ENCODE measurements at regions not wholly inside any gene's neighbourhood (a gene's known extent, or its start where the extent isn't known, plus 50 kb on each side); places are given as distances from the start of the nearest gene placed in this dataset.

- Mint-ChIP-seq H3K27me3 (ENCODE audit: low read depth in 2 of 2) (no peaks in the 10 kb centered on the region), H3K27ac (no peak overlapping the region), H3K36me3 (no peaks in the 10 kb centered on the region), H3K9me3 (no peaks in the 10 kb centered on the region), H3K4me3 (no peak overlapping the region), H3K4me1 (no peaks in the 10 kb centered on the region)
- H3K9me3 ChIP-seq (ENCODE audit: control insufficient read depth, insufficient read depth, low read length): no peaks in the 10 kb centered on the region
- no peak overlapping the region for H3K4me3 ChIP-seq (ENCODE audit: low read length)
- no peak for DNase-seq
- no peak for ATAC-seq
- H3K27ac ChIP-seq (ENCODE audit: low read length): no peak overlapping the region
- no peaks in the 10 kb centered on the region for H3K27me3 ChIP-seq (ENCODE audit: control insufficient read depth, insufficient read depth, low read length)
- TF ChIP-seq CTCF (IDR thresholded peaks at IDR 0.05): no peak
- 76% methylated on average over 35 of the region's 35 CpGs for WGBS (ENCODE audit: insufficient coverage)
- intact Hi-C loops (cut with micrococcal nuclease): no loop called here
- H3K36me3 ChIP-seq (ENCODE audit: control insufficient read depth, insufficient read depth, low read length): no peaks in the 10 kb centered on the region
- H3K4me1 ChIP-seq (ENCODE audit: control insufficient read depth, insufficient read depth, low read length): no peaks in the 10 kb centered on the region
These were observed 210.5 kb downstream of the CTTN start for GRCh38 chr11:70608568-70609470.

DNA sequence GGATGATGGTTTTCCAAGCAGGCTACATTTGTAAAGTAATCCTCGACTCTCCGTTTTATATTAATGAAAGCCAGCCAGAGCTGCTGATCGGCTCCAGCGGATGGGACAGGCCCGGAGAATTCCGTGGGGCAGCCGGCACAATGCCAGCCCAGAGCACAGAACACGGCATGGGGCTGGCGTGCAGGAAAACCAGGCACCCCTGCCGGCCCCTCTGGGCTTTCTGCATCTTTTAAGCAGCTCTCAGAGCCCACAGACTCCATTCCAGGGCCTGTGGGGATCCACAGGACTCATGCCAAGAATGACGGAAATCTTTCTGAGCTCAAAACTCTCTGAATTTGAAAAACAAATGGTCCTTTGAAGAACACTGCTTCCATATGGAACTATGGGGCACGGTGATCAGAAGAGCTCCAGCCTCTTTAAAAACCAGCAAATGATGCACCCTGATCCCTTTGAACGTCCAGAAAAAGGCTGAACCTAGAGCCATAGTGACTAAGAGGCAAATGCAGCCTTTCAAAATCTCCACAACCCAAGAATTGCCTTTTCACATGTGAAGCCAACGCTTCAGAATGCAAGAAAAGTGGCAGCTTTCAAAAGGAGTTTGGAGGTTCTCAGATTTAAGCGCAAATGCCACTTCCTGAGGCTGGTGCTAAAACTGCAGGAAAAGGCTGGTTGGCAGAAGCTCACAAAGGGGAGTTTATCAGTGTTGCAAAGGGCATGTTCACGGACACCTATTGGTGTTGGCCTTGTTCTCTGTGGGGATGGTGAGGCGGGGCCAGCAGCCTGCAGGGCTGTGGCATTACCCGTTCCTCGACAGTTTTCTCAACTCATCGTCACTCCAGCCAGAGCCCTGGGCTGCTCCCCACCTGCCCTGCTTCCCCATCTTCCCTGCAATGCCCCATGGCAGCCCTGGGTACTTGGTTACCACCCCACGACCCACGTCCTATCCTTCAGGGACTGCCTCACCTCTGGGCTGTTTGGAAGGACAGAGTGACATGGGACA, 212.5 kb downstream of the CTTN start:
- Mint-ChIP-seq H3K9me3 (no peaks in the 10 kb centered on the region), H3K4me3 (no peak overlapping the region), H3K27ac (no peak overlapping the region), H3K27me3 (ENCODE audit: low read depth in 2 of 2) (no peaks in the 10 kb centered on the region), H3K36me3 (no peaks in the 10 kb centered on the region), H3K4me1 (no peaks in the 10 kb centered on the region)
- Histone ChIP-seq H3K9me3 (ENCODE audit: control insufficient read depth, insufficient read depth, low read length) (peaks cover 10% of the 10 kb centered on the region), H3K4me1 (ENCODE audit: control insufficient read depth, insufficient read depth, low read length) (no peaks in the 10 kb centered on the region), H3K27me3 (ENCODE audit: control insufficient read depth, insufficient read depth, low read length) (no peaks in the 10 kb centered on the region), H3K27ac (ENCODE audit: low read length) (no peak overlapping the region), H3K4me3 (ENCODE audit: low read length) (no peak overlapping the region), H3K36me3 (ENCODE audit: control insufficient read depth, insufficient read depth, low read length) (no peaks in the 10 kb centered on the region)
- DNase-seq (no peak), ATAC-seq (no peak)
- WGBS (ENCODE audit: insufficient coverage): 48% methylated on average over 22 of the region's 22 CpGs
- intact Hi-C loops (cut with micrococcal nuclease): no loop called here
- TF ChIP-seq CTCF (IDR thresholded peaks at IDR 0.05): no peak

GRCh38 chr11:70611821-70612220, 213.5 kb downstream of the CTTN start:
- no peak overlapping the region for H3K27ac Mint-ChIP-seq
- no peak overlapping the region for H3K4me3 Mint-ChIP-seq
- no peaks in the 10 kb centered on the region for H3K27me3 ChIP-seq (ENCODE audit: control insufficient read depth, insufficient read depth, low read length)
- H3K4me1 ChIP-seq (ENCODE audit: control insufficient read depth, insufficient read depth, low read length): no peaks in the 10 kb centered on the region
- no peaks in the 10 kb centered on the region for H3K4me1 Mint-ChIP-seq
- H3K27ac ChIP-seq (ENCODE audit: low read length): no peak overlapping the region
- no peaks in the 10 kb centered on the region for H3K36me3 ChIP-seq (ENCODE audit: control insufficient read depth, insufficient read depth, low read length)
- H3K27me3 Mint-ChIP-seq (ENCODE audit: low read depth in 2 of 2): peaks cover 0 to 2% of the 10 kb centered on the region in 2 donors
- no peaks in the 10 kb centered on the region for H3K9me3 Mint-ChIP-seq
- WGBS (ENCODE audit: insufficient coverage): 40% methylated on average over 14 of the region's 14 CpGs
- DNase-seq (no peak), ATAC-seq (no peak)
- no peak overlapping the region for H3K4me3 ChIP-seq (ENCODE audit: low read length)
- TF ChIP-seq CTCF (IDR thresholded peaks at IDR 0.05): no peak
- H3K9me3 ChIP-seq (ENCODE audit: control insufficient read depth, insufficient read depth, low read length): peaks cover 10% of the 10 kb centered on the region
- no peaks in the 10 kb centered on the region for H3K36me3 Mint-ChIP-seq
- intact Hi-C loops (cut with micrococcal nuclease): no loop called here
